ENCODE measurements at regions not wholly inside any gene's neighbourhood (a gene's known extent, or its start where the extent isn't known, plus 50 kb on each side); places are given as distances from the start of the nearest gene placed in this dataset.

- DNase-seq (ENCODE audit: extremely low read depth, insufficient read length) = no peak
- Histone ChIP-seq H3K36me3 (ENCODE audit: control insufficient read depth, insufficient read depth, low read length) (no peaks in the 10 kb centered on the region), H3K4me3 (replicated peaks; ENCODE audit: low read depth, low read length) (no peak overlapping the region), H3K27me3 (replicated peaks; ENCODE audit: control insufficient read depth, insufficient read depth, low read length) (no peaks in the 10 kb centered on the region)
- TF ChIP-seq CTCF (IDR thresholded peaks at IDR 0.05; ENCODE audit: insufficient read depth, low read length, poor library complexity, severe bottlenecking) = no peak
Observed at GRCh38 chr9:115378758-115379157, 260.8 kb upstream of the TNC start.

GRCh38 chr9:115379719-115380118 is 261.8 kb upstream of the TNC start:
- Histone ChIP-seq H3K4me3 (replicated peaks; ENCODE audit: low read depth, low read length) (no peak overlapping the region), H3K27me3 (replicated peaks; ENCODE audit: control insufficient read depth, insufficient read depth, low read length) (no peaks in the 10 kb centered on the region), H3K36me3 (ENCODE audit: control insufficient read depth, insufficient read depth, low read length) (no peaks in the 10 kb centered on the region)
- DNase-seq (ENCODE audit: extremely low read depth, insufficient read length) = no peak
- no peak for TF ChIP-seq CTCF (IDR thresholded peaks at IDR 0.05; ENCODE audit: insufficient read depth, low read length, poor library complexity, severe bottlenecking)

GRCh38 chr9:115382865-115383264 is 264.9 kb upstream of the TNC start:
- no peak for DNase-seq (ENCODE audit: extremely low read depth, insufficient read length)
- Histone ChIP-seq H3K4me3 (replicated peaks; ENCODE audit: low read depth, low read length) (no peak overlapping the region), H3K27me3 (replicated peaks; ENCODE audit: control insufficient read depth, insufficient read depth, low read length) (no peaks in the 10 kb centered on the region), H3K36me3 (ENCODE audit: control insufficient read depth, insufficient read depth, low read length) (no peaks in the 10 kb centered on the region)
- TF ChIP-seq CTCF (IDR thresholded peaks at IDR 0.05; ENCODE audit: insufficient read depth, low read length, poor library complexity, severe bottlenecking) = no peak

- TF ChIP-seq CTCF (IDR thresholded peaks at IDR 0.05; ENCODE audit: insufficient read depth, low read length, poor library complexity, severe bottlenecking) = no peak
- Histone ChIP-seq H3K36me3 (ENCODE audit: control insufficient read depth, insufficient read depth, low read length) (no peaks in the 10 kb centered on the region), H3K4me3 (replicated peaks; ENCODE audit: low read depth, low read length) (no peak overlapping the region), H3K27me3 (replicated peaks; ENCODE audit: control insufficient read depth, insufficient read depth, low read length) (no peaks in the 10 kb centered on the region)
- no peak for DNase-seq (ENCODE audit: extremely low read depth, insufficient read length)
Observed at GRCh38 chr9:115385383-115386122, 267.6 kb upstream of the TNC start.

- no peak for TF ChIP-seq CTCF (IDR thresholded peaks at IDR 0.05; ENCODE audit: insufficient read depth, low read length, poor library complexity, severe bottlenecking)
- no peaks in the 10 kb centered on the region for H3K36me3 ChIP-seq (ENCODE audit: control insufficient read depth, insufficient read depth, low read length)
Observed at GRCh38 chr9:115386963-115387770, 269.2 kb upstream of the TNC start.

More at GRCh38 chr9:115386963-115387770, 269.2 kb upstream of the TNC start:
- no peak overlapping the region for H3K4me3 ChIP-seq (replicated peaks; ENCODE audit: low read depth, low read length)
- DNase-seq (ENCODE audit: extremely low read depth, insufficient read length) = no peak
- H3K27me3 ChIP-seq (replicated peaks; ENCODE audit: control insufficient read depth, insufficient read depth, low read length) = no peaks in the 10 kb centered on the region

All from GM06990 (cell line).